HCT116 (cell line): ENCODE measurements at regions not wholly inside any gene's neighbourhood (a gene's known extent, or its start where the extent isn't known, plus 50 kb on each side); places are given as distances from the start of the nearest gene placed in this dataset.

Source experiments
- ATAC-seq: fragments of 200-7000 bp; cut with Tn5 transposase; 2 replicates; pipeline ENCODE4 v1.9.1; 2020; ENCODE audit warnings: mild to moderate bottlenecking, moderate library complexity
- BruUV-seq: library from RNA; stranded (reverse); fragments of 400-500 nt; replicated peaks from 2 replicates; lab custom pipeline; 2021; lab: Mats Ljungman, UMichigan
- CTCF ChIA-PET: fragments of 300-600 bp; sonication (Branson Sonifier 250); formaldehyde crosslinking; loops from one replicate; lab custom pipeline; 2021; ENCODE audit warnings: antibody characterized with exemption; lab: Charles Lee
- POLR2A ChIA-PET: fragments of 300-600, 350-600 bp; sonication (Branson Sonifier 250); formaldehyde crosslinking; loops from one replicate; lab custom pipeline; 2021; ENCODE audit warnings: antibody characterized with exemption; lab: Charles Lee
- RAD21 ChIA-PET, 2 experiments: fragments of 300-600 bp; sonication (Branson Sonifier 250); formaldehyde crosslinking; loops; one replicate each; lab custom pipeline; 2023; ENCODE audit warnings: low total read pairs in 2 of 2; ENCODE audit not compliant: uncharacterized antibody in 2 of 2, unreplicated experiment in 2 of 2, low non-redundant PET in 1 of 2; lab: Charles Lee
- DNase-seq: peaks from one replicate; pipeline ENCODE4 v3.0.0-alpha.2; 2010; ENCODE audit warnings: low read depth, low spot score
- H2AFZ ChIP-seq: fragments of 200-600 bp; shearing (Covaris generic), sonication (generic); 2 replicates; pipeline ENCODE4 v1.6.1; 2017; ENCODE audit warnings: low read depth, mixed run types, mixed read lengths, antibody characterized with exemption, low read length; ENCODE audit not compliant: poor library complexity, severe bottlenecking
- H3K27ac ChIP-seq: 2 replicates; pipeline ENCODE4 v1.5.1; 2012; ENCODE audit warnings: low read depth, low read length
- H3K27me3 ChIP-seq: fragments of 200-600 bp; sonication (generic); 2 replicates; pipeline ENCODE4 v1.6.1; 2016; ENCODE audit warnings: mixed run types, low read length, mixed read lengths; ENCODE audit not compliant: insufficient read depth
- H3K36me3 ChIP-seq, 2 experiments: fragments of 200-500 bp in 1 of 2; fragments of 200-600 bp in 1 of 2; sonication (Bioruptor generic) in 1 of 2; sonication (generic) in 1 of 2; 2 replicates each; pipeline versions ENCODE4 v1.5.1 to v1.6.1; 2014 to 2016; ENCODE audit warnings: low read length in 2 of 2, inconsistent platforms in 1 of 2, mixed read lengths in 1 of 2, mixed run types in 1 of 2; ENCODE audit not compliant: insufficient read depth in 2 of 2, control insufficient read depth in 1 of 2
- H3K4me1 ChIP-seq, 2 experiments: fragments of 200-600 bp in 1 of 2; sonication (generic) in 1 of 2; 2 replicates each; pipeline versions ENCODE4 v1.5.1 to v1.6.1; 2012 to 2017; ENCODE audit warnings: low read length in 2 of 2, inconsistent platforms in 1 of 2, mild to moderate bottlenecking in 1 of 2, mixed read lengths in 1 of 2, mixed run types in 1 of 2, moderate library complexity in 1 of 2; ENCODE audit not compliant: insufficient read depth in 2 of 2, control insufficient read depth in 1 of 2
- H3K4me2 ChIP-seq: fragments of 200-600 bp; sonication (generic); 2 replicates; pipeline ENCODE4 v1.6.1; 2017; ENCODE audit warnings: mixed run types, low read length, mixed read lengths
- H3K4me3 ChIP-seq, 2 experiments: fragments of 200-600 bp in 1 of 2; sonication (generic) in 1 of 2; replicated peaks in 1 of 2; 2 replicates each; pipeline ENCODE4 v1.5.1; 2011 to 2016; ENCODE audit warnings: low read length in 2 of 2, control low read depth in 1 of 2, low read depth in 1 of 2, mild to moderate bottlenecking in 1 of 2, mixed read lengths in 1 of 2, mixed run types in 1 of 2
- H3K79me2 ChIP-seq: fragments of 200-600 bp; sonication (generic); 2 replicates; pipeline ENCODE4 v1.6.1; 2017; ENCODE audit warnings: mild to moderate bottlenecking, mixed run types, low read length, moderate library complexity, mixed read lengths; ENCODE audit not compliant: insufficient read depth
- H3K9ac ChIP-seq: fragments of 200-600 bp; sonication (generic); 2 replicates; pipeline ENCODE4 v1.6.1; 2016; ENCODE audit warnings: low read length, mixed read lengths
- H3K9me2 ChIP-seq: fragments of 200-600 bp; sonication (generic), shearing (Covaris generic); 2 replicates; pipeline ENCODE4 v1.6.1; 2017; ENCODE audit warnings: mixed run types, mild to moderate bottlenecking, moderate library complexity; ENCODE audit not compliant: insufficient read depth
- H3K9me3 ChIP-seq, 2 experiments: fragments of 200-500 bp in 1 of 2; fragments of 200-600 bp in 1 of 2; sonication (Bioruptor generic) in 1 of 2; sonication (generic) in 1 of 2; 2 replicates each; pipeline ENCODE4 v1.6.1; 2014 to 2017; ENCODE audit warnings: low read length in 2 of 2, mixed read lengths in 2 of 2, inconsistent platforms in 1 of 2, low read depth in 1 of 2, mild to moderate bottlenecking in 1 of 2, mixed run types in 1 of 2, moderate library complexity in 1 of 2; ENCODE audit not compliant: control insufficient read depth in 1 of 2, insufficient read depth in 1 of 2
- H4K20me1 ChIP-seq: fragments of 200-600 bp; sonication (generic), shearing (Covaris generic); 2 replicates; pipeline ENCODE4 v1.6.1; 2017; ENCODE audit warnings: mixed run types, mild to moderate bottlenecking, moderate library complexity; ENCODE audit not compliant: insufficient read depth
- CEBPB ChIP-seq: IDR thresholded peaks from 2 replicates; pipeline ENCODE4 v1.6.1; 2012; ENCODE audit warnings: low read depth
- EGR1 ChIP-seq: IDR thresholded peaks from 2 replicates; pipeline ENCODE4 v1.6.1; 2012; ENCODE audit warnings: low read depth
- ELF1 ChIP-seq: IDR thresholded peaks from 2 replicates; pipeline ENCODE4 v1.6.1; 2012; ENCODE audit warnings: low read depth, borderline replicate concordance
- EZH2 ChIP-seq: fragments of 200-600 bp; sonication (generic); IDR thresholded peaks from 2 replicates; pipeline ENCODE4 v1.6.1; 2017; ENCODE audit warnings: antibody characterized with exemption, mixed run types
- EZH2phosphoT487 ChIP-seq: fragments of 200-600 bp; IDR thresholded peaks from 2 replicates; pipeline ENCODE4 v1.6.1; 2018; ENCODE audit warnings: antibody characterized with exemption, borderline replicate concordance
- JUND ChIP-seq: IDR thresholded peaks from 2 replicates; pipeline ENCODE4 v1.6.1; 2012
- POLR2AphosphoS5 ChIP-seq: IDR thresholded peaks from 2 replicates; pipeline ENCODE4 v1.6.1; 2011; ENCODE audit warnings: mild to moderate bottlenecking, low read depth, low read length, moderate library complexity
- RAD21 ChIP-seq: IDR thresholded peaks from 2 replicates; pipeline ENCODE4 v1.6.1; 2012; ENCODE audit warnings: low read depth, mild to moderate bottlenecking
- SIN3A ChIP-seq: IDR thresholded peaks from 2 replicates; pipeline ENCODE4 v1.6.1; 2012; ENCODE audit warnings: low read depth
- SP1 ChIP-seq: IDR thresholded peaks from 2 replicates; pipeline ENCODE4 v1.6.1; 2012; ENCODE audit warnings: low read depth
- YY1 ChIP-seq: IDR thresholded peaks from 2 replicates; pipeline ENCODE4 v1.6.1; 2011; ENCODE audit warnings: low read length, low read depth, moderate library complexity, mild to moderate bottlenecking; ENCODE audit not compliant: insufficient replicate concordance; ENCODE audit errors: extremely low read depth
- ZNF274 ChIP-seq: fragments of 200-500 bp; sonication (Bioruptor generic); IDR thresholded peaks from 2 replicates; pipeline ENCODE4 v1.6.1; 2014; ENCODE audit warnings: mild to moderate bottlenecking, low read depth, low read length, inconsistent platforms
- intact Hi-C: fragments of 100-400 bp; cut with micrococcal nuclease; formaldehyde crosslinking; loops from 2 replicates; pipeline ENCODE4 v1.10.0; 2022
- TF ChIP-seq, protein P1 (sequence below): IDR thresholded peaks from 2 replicates; pipeline ENCODE4 v1.6.1; 2012
- TF ChIP-seq, protein P2 (sequence below): IDR thresholded peaks from 2 replicates; pipeline ENCODE4 v1.6.1; 2011; ENCODE audit warnings: mild to moderate bottlenecking, low read length, moderate library complexity; ENCODE audit not compliant: insufficient replicate concordance; ENCODE audit errors: extremely low read depth
- TF ChIP-seq, protein P3 (sequence below): IDR thresholded peaks from 2 replicates; pipeline ENCODE4 v1.6.1; 2012

DNA sequence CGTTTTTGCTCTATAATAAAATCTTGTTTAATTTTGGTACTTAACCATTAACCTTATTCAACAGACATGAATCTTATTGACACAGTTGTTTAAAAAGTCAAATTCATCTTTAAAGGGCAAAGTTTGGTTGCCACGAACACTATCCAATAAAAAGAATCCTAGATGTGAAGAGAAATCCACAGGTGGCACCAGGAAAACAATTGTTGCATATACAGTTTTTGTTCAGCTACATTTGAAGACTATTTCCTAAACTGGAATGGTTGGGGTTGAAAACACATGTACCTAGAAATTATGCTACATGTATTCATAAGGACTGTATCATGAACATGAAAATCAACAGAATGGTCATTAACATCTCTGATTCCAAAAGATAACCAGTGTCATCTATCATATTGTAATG, 71.1 kb upstream of the GULP1 start:
- Histone ChIP-seq H3K4me2 (no peak overlapping the region), H3K9me3 (no peaks in the 10 kb centered on the region), H3K4me3 (no peak overlapping the region), H4K20me1 (no peaks in the 10 kb centered on the region), H3K27me3 (no peaks in the 10 kb centered on the region), H3K9ac (no peak overlapping the region), H3K27ac (no peak overlapping the region), H3K79me2 (no peaks in the 10 kb centered on the region), H3K36me3 (no peaks in the 10 kb centered on the region), H2AFZ (peak overlapping the region; percentile 10), H3K4me1 (no peaks in the 10 kb centered on the region), H3K9me2 (no peaks in the 10 kb centered on the region)
- ChIA-PET RAD21 (no interaction called here), CTCF (interaction anchor here (0.6 kb wide), 1 partner anchor 15 kb away, joined by 3 read pairs; no protein-coding TSS in a partner anchor), POLR2A (no interaction called here)
- TF ChIP-seq CEBPB (no peak), SIN3A (no peak), SP1 (no peak), YY1 (no peak), POLR2AphosphoS5 (no peak), ELF1 (no peak), ZNF274 (no peak), EZH2 (no peak), JUND (no peak), EZH2phosphoT487 (no peak), EGR1 (no peak), RAD21 (no peak)
- TF ChIP-seq, protein P1, sequence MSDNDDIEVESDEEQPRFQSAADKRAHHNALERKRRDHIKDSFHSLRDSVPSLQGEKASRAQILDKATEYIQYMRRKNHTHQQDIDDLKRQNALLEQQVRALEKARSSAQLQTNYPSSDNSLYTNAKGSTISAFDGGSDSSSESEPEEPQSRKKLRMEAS, result no peak
- TF ChIP-seq, protein P2, sequence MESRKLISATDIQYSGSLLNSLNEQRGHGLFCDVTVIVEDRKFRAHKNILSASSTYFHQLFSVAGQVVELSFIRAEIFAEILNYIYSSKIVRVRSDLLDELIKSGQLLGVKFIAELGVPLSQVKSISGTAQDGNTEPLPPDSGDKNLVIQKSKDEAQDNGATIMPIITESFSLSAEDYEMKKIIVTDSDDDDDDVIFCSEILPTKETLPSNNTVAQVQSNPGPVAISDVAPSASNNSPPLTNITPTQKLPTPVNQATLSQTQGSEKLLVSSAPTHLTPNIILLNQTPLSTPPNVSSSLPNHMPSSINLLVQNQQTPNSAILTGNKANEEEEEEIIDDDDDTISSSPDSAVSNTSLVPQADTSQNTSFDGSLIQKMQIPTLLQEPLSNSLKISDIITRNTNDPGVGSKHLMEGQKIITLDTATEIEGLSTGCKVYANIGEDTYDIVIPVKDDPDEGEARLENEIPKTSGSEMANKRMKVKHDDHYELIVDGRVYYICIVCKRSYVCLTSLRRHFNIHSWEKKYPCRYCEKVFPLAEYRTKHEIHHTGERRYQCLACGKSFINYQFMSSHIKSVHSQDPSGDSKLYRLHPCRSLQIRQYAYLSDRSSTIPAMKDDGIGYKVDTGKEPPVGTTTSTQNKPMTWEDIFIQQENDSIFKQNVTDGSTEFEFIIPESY, result no peak
- TF ChIP-seq, protein P3, sequence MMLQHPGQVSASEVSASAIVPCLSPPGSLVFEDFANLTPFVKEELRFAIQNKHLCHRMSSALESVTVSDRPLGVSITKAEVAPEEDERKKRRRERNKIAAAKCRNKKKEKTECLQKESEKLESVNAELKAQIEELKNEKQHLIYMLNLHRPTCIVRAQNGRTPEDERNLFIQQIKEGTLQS, result no peak
- ATAC-seq, result no peak
- BruUV-seq, result no TSS peak
- intact Hi-C loops, result no loop called here
- DNase-seq, result no peak
